Stimulated activated CD4-positive, alpha-beta T cell treated with anti-CD3 and anti-CD28 coated beads, TNF-alpha, amount 100 ng/mL, for 4 hours (primary cell): ENCODE measurements at regions not wholly inside any gene's neighbourhood (a gene's known extent, or its start where the extent isn't known, plus 50 kb on each side); places are given as distances from the start of the nearest gene placed in this dataset.

ENCODE experiments used
- DNase-seq, 3 experiments: peaks; one replicate each; pipeline ENCODE4 v3.0.0-alpha.2; 2020; ENCODE audit warnings: low read depth in 3 of 3

- DNase-seq: no peak
These were observed 152.2 kb upstream of the PARP11 start for GRCh38 chr12:4025181-4026019.

- no peak for DNase-seq
These were observed 151.5 kb upstream of the PARP11 start for GRCh38 chr12:4024701-4025100.

- DNase-seq: no peak
These were observed 142.3 kb upstream of the PARP11 start for GRCh38 chr12:4015225-4016091.

DNA sequence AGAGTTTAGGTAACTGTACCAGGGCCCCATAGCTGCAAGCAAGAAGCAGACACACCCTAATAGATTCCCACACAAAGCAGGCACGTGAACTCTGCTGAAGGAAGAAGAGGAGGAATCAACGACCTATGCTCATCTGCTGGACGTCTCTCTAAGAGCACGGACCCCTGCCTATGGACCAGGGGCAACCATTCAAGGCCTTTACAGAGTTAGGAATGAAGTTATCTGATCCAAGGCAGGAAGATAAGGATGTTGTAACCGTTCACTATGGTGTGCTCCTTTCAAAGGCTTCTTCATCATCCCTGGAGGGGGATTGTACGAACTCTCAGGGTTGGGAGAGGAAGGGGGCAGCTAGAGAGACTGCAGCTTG is 141.6 kb upstream of the PARP11 start:
- DNase-seq: no peak

DNA sequence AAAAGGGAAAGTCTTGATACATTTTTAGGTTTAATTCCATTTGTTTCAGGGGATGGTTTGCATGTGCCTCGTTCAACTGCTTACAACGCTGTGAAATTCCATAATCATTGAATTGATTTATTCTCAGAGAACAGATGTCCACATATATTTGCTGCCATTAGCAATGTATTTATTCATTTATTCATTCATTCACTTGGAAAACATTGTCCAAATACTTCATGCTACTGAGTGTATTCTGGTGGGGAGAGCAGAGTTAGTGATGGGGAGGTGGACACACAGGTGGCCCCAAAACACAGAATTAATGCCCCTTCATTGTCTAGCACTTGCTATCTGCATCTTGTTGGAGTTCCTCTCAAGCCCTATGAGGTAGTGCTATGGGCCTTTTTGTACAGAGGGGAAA is 141.2 kb upstream of the PARP11 start:
- no peak for DNase-seq

DNA sequence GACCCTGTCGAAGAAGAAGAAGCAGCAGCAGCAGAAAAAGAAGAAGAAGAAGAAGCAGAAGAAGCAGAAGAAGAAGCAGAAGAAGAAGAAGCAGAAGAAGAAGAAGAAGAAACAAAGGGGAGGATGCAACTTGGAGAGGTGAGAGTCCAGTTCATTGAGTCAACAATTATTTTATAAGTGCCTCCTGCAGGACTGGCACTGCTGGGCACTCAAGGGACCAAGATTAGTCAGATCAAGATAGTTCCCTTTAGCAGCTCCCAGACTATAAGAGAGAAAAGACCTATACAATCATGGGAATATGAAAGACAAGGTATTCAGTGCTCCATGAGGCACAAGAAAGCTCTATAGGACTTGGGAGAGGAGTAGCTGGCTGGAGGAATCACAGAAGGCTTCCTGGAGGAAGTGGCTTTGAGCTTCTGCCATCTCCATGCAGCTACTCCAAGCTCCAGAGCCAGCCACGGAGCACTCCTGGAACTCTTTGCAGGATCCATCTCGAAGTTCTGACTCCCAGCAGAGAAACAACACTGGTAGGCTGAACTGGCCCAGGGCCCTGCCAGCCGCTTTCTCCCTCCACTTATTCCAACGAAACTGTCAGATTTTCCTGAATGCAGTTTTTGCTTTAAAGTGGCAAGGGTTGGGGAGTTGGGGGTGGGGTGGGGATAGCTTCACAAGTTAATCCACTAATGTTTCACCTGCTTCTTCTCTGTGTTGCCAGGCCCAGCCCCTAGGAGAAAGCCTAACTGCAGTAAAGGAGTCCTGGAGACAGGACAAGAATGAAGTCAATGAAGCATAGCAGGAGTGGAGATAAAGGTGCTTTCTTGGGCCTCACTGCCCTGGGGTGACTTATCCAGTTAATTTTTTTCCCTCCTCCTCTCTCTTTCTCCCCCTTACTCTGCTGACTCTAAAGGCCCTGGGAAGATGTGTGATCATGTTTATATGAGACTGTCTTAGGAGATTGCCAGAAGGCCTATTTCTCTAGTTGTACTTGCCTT is 140.1 kb upstream of the PARP11 start:
- no peak for DNase-seq

DNA sequence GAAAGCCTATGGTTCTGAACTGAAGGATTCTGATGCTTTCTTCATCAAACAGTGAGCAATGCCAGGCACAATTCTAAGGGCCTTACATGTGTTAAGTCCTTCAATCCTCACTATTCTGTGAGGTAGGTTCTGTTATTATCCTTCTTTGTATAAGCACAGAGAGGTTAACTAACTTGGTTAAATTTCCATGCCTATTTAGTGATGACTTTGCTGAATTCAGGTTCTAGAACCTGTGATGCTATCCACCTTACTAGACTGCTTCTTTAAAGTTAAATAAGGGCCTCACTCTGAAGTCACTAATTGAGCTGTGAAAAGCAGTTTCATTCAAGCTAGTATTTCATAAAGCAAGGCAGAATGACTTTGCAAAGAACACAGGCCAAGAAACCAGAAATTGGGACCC is 138.9 kb upstream of the PARP11 start:
- no peak for DNase-seq

DNA sequence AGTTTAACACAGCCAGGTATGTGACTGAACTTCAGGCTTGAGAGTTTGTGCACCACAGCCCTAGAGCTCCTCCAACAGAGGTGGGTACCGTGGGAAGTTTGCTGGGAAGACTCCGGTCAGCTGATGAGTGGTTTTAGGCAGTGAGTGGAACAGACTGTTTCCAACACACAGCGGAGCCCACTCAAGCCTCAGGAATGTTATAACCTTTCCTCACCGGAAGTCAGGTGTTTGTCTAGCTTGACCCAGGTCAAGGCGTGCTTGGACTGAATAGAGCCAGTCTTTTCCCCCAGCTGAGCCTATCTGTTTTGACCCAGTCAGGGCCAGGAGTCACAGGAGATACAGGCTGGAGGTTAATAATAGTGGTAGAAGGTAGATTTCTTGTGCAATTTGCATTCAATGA is 138.4 kb upstream of the PARP11 start:
- no peak for DNase-seq

DNA sequence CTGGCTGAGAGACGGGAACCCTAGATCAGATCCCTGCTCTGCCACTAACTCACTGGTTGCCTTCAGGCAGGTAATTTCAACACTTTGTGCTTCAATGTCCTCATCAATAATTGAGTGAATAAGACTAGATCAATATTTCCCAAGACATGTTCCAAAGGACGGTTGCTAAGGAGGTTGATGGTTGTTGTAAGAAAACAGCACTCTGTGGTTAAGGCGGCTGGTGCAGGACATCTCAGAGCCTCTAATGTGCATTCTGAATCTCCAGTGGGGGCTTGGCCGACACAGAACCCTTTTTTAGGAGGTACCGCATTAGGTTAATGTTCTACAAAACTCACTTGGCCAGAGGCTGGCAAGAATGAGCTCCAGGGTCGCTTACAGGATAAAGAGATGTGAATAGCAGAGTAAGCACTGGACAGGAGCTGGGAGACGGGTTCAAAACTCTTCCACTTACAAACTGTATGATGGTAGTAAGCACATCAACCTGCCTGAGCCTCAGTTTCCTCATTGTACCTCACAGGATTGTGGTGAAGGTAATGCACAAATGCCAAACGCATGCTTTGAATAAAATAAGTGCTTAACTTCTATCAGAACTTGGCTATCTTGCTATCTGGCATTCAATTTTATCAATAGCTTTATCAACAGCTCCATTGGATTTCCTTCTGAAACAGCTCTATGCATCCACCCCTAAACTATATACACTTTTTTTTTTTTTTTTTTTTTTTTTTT is 136.9 kb upstream of the PARP11 start:
- DNase-seq: no peak

DNA sequence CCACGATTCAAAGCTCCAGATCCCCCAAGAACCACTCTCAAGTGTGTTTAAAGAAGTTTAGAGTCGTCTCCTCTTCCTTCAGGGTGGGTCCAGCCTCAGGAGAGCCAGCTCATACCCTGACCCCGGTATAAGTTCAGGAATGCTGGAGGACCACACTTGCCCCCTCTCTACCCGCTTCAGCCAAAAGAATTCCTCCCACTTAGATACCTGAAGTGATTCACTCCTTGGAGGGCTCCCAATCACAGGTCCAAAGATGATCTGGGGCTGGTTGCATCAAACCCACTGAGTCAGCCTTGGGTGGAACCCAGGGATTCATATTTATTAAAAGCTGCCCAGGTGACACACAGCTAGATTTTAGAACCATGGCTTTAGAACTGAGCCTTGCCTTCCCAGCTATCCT is 133.5 kb upstream of the PARP11 start:
- DNase-seq: no peak

- no peak for DNase-seq
These were observed 132.7 kb upstream of the PARP11 start for GRCh38 chr12:4005851-4006430.

- DNase-seq: no peak
These were observed 130.4 kb upstream of the PARP11 start for GRCh38 chr12:4003576-4003975.

- DNase-seq: no peak
These were observed 129.4 kb upstream of the PARP11 start for GRCh38 chr12:4002601-4003000.

DNA sequence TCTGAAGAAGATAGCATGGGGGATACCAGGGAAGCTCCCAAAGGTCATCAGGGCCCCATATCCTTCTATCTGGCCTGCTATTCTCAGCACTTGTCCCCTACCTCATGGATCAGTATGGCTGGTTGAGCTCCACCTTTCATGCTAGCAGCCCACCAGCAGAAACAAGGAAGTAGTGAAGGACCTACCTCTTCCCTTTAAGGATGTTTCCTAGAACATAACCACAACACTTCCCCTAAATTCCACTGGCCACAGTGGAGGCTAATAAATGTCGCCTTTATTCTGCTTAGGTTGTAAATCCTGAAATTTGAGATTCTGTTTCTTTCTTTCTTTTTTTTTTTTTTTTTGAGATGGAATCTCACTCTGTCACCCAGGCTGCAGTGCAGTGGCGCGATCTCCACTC is 128.6 kb upstream of the PARP11 start:
- no peak for DNase-seq

DNA sequence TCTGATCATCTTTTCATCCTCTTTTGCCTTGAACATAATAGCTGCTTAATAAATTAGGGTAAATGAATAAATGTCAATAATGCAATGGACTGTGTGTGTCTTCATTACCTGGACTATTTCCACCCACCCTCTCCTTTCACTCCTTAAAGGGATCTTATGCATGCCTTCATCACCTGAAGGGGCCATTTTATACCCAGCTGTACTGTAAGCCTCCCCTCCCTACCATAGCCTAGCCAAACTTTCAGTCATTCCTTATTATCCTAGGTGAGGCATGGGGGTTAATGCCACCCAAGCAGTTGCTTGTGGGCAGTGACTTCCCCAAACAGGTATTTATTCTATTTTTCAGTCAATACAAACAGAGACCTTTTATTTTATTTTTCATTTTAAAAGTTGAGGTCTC is 127.8 kb upstream of the PARP11 start:
- no peak for DNase-seq

- DNase-seq: no peak
These were observed 126.7 kb upstream of the PARP11 start for GRCh38 chr12:3999904-4000303.

DNA sequence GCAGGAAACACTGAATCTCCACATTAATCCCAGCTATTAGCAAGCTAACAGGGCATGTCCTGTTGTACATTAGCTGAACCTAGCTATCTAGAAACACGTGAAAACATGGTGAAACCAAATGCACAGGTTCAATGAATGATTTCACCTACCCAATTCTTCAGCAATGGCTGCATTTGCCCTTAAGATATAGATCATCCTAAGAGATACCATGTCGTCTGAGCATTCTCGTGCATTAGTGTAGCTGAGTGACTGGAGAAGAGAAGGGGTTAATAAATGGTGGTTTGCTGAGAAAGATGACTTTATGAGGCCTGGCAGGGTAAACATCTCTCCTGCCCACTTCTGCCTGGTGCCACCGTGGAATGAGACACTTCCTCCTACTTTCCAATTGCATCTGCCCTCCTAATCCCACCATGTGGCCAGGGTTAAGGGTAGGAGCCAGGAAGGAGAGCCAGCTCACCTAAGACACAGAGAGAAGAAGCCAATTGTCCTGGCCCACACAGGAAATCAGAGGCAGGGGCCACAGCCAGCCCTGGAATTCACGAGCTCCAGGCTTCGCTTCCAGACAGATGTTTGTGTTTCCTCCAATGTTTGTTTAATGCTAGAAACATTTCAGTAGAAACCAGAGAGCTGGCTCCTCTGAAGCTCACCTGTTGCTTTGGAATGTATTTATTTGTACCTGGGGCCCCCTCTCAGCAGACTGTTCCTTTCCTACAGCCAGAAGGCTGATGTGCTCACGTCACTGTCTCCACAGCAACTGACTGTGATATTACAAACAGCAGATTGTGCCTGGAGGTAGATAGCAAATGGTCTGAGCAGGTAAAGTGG is 126.0 kb upstream of the PARP11 start:
- DNase-seq: no peak

DNA sequence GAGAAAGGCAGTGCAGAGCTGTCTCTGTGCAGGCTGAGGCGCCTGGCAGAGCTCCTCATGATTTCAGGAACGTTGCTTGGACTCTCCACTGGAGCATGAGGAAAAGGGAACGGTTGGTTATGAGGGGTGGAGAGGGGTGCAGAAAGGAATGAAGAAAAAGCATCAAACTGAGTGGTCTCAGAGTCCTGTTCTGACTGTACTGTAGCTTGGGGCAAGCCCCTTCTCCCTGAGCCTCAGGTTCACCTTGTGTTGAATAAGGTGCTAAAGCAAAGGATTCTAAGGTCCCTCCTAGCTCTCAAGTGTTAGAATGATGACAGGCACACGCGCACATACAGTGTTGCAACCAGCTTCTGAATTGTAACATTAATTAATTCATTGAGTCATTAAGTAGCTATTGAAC is 125.2 kb upstream of the PARP11 start:
- no peak for DNase-seq

GRCh38 chr12:3996322-3996721 is 123.1 kb upstream of the PARP11 start:
- DNase-seq: no peak

DNA sequence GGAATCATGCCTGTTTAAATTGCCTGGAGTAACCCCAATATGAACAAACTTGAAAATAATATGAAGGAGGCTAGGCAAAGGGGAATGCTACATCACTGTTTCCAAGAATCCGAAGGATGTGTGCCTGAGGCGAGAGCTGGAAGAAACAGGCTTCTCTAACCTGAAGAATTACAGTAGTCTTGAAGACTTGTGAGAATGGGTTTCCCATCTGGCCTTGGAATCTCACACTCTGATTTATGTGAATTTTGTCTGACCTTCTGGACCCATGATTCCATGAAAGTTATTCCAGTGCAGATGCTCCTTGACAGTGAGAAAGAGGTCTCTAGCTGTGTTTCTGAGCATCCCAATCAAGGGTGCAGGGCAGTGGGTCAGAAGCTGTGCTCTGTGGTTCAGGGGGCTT is 122.1 kb upstream of the PARP11 start:
- no peak for DNase-seq
